Dedifferentiated amniotic fluid mesenchymal stem cell (primary cell): ENCODE measurements at regions not wholly inside any gene's neighbourhood (a gene's known extent, or its start where the extent isn't known, plus 50 kb on each side); places are given as distances from the start of the nearest gene placed in this dataset.

Experiments used
- DNase-seq: peaks from one replicate; pipeline ENCODE4 v3.0.0-alpha.2; 2016; ENCODE audit errors: extremely low spot score

- DNase-seq, result no peak
Observed at GRCh38 chr16:7014756-7015155, 317.9 kb upstream of the RBFOX1 start.

GRCh38 chr16:7013990-7014389 lies 318.7 kb upstream of the RBFOX1 start:
- DNase-seq, result no peak

- DNase-seq, result no peak
Observed at GRCh38 chr16:7004266-7004665, 328.4 kb upstream of the RBFOX1 start.

- DNase-seq, result no peak
Observed at GRCh38 chr16:6993544-6993943, 339.1 kb upstream of the RBFOX1 start.

GRCh38 chr16:6988846-6989245 lies 343.8 kb upstream of the RBFOX1 start:
- DNase-seq, result no peak

GRCh38 chr16:6977916-6978315 lies 354.7 kb upstream of the RBFOX1 start:
- DNase-seq, result no peak

- no peak for DNase-seq
Observed at GRCh38 chr16:6977291-6977690, 355.4 kb upstream of the RBFOX1 start.

GRCh38 chr16:6976716-6977115 lies 355.9 kb upstream of the RBFOX1 start:
- DNase-seq, result no peak

- DNase-seq, result no peak
Observed at GRCh38 chr16:6970171-6970857, 362.3 kb upstream of the RBFOX1 start.

- no peak for DNase-seq
Observed at GRCh38 chr16:6969594-6969993, 363.1 kb upstream of the RBFOX1 start.

GRCh38 chr16:6967796-6968320 lies 364.8 kb upstream of the RBFOX1 start:
- no peak for DNase-seq

- DNase-seq, result no peak
Observed at GRCh38 chr16:6966925-6967324, 365.7 kb upstream of the RBFOX1 start.

- no peak for DNase-seq
Observed at GRCh38 chr16:6964679-6965078, 368.0 kb upstream of the RBFOX1 start.

GRCh38 chr16:6961704-6962103 lies 370.9 kb upstream of the RBFOX1 start:
- no peak for DNase-seq

GRCh38 chr16:6958184-6958583 lies 374.5 kb upstream of the RBFOX1 start:
- no peak for DNase-seq

- DNase-seq, result no peak
Observed at GRCh38 chr16:6957681-6958080, 375.0 kb upstream of the RBFOX1 start.

- DNase-seq, result no peak
Observed at GRCh38 chr16:6956511-6956910, 376.1 kb upstream of the RBFOX1 start.

GRCh38 chr16:6955303-6955702 lies 377.3 kb upstream of the RBFOX1 start:
- no peak for DNase-seq

GRCh38 chr16:6949240-6949639 lies 383.4 kb upstream of the RBFOX1 start:
- DNase-seq, result no peak

- no peak for DNase-seq
Observed at GRCh38 chr16:6947291-6947690, 385.4 kb upstream of the RBFOX1 start.

- no peak for DNase-seq
Observed at GRCh38 chr16:6946802-6947201, 385.8 kb upstream of the RBFOX1 start.

- DNase-seq, result no peak
Observed at GRCh38 chr16:6946106-6946505, 386.5 kb upstream of the RBFOX1 start.

- no peak for DNase-seq
Observed at GRCh38 chr16:6940968-6941367, 391.7 kb upstream of the RBFOX1 start.

GRCh38 chr16:6937641-6938040 lies 395.0 kb upstream of the RBFOX1 start:
- DNase-seq, result no peak
